H9 (cell line): ENCODE measurements at regions not wholly inside any gene's neighbourhood (a gene's known extent, or its start where the extent isn't known, plus 50 kb on each side); places are given as distances from the start of the nearest gene placed in this dataset.
A peak's percentile ranks its signal among the peaks of the same experiment; 100 is the strongest.

Experiments used
- DNase-seq: peaks from one replicate; pipeline ENCODE4 v3.0.0-alpha.2; 2017
- H2AFZ ChIP-seq: one replicate; pipeline ENCODE4 v1.6.1; 2013; ENCODE audit warnings: mild to moderate bottlenecking, low read length, control low read depth, moderate library complexity
- H2AK5ac ChIP-seq: 2 replicates; pipeline ENCODE4 v1.6.1; 2013; ENCODE audit warnings: low read length, control low read depth, mixed read lengths; ENCODE audit not compliant: insufficient read length
- H2BK120ac ChIP-seq: one replicate; pipeline ENCODE4 v1.6.1; 2013; ENCODE audit warnings: low read depth, mild to moderate bottlenecking, low read length, control low read depth, inconsistent platforms; ENCODE audit not compliant: poor library complexity, severe bottlenecking
- H2BK12ac ChIP-seq: 2 replicates; pipeline ENCODE4 v1.6.1; 2013; ENCODE audit warnings: low read length, control low read depth, mixed read lengths, low read depth; ENCODE audit not compliant: insufficient read length
- H2BK15ac ChIP-seq: 2 replicates; pipeline ENCODE4 v1.6.1; 2013; ENCODE audit warnings: low read depth, low read length, control low read depth
- H2BK20ac ChIP-seq: one replicate; pipeline ENCODE4 v1.6.1; 2013; ENCODE audit warnings: low read depth, mild to moderate bottlenecking, low read length, control low read depth, inconsistent platforms; ENCODE audit not compliant: poor library complexity, severe bottlenecking
- H2BK5ac ChIP-seq: 2 replicates; pipeline ENCODE4 v1.6.1; 2013; ENCODE audit warnings: low read length, control low read depth, mixed read lengths; ENCODE audit not compliant: insufficient read length
- H3K14ac ChIP-seq: 2 replicates; pipeline ENCODE4 v1.6.1; 2013; ENCODE audit warnings: low read length, control low read depth; ENCODE audit not compliant: insufficient read depth
- H3K18ac ChIP-seq: 2 replicates; pipeline ENCODE4 v1.6.1; 2013; ENCODE audit warnings: low read depth, mild to moderate bottlenecking, mixed read lengths, low read length, control low read depth; ENCODE audit not compliant: insufficient read length
- H3K23ac ChIP-seq: 2 replicates; pipeline ENCODE4 v1.6.1; 2013; ENCODE audit warnings: low read length, control low read depth, mixed read lengths, low read depth; ENCODE audit not compliant: insufficient read length
- H3K23me2 ChIP-seq: 2 replicates; pipeline ENCODE4 v1.6.1; 2013; ENCODE audit warnings: low read depth, mild to moderate bottlenecking, mixed read lengths, low read length, control low read depth; ENCODE audit not compliant: insufficient read length, poor library complexity, severe bottlenecking
- H3K27ac ChIP-seq: 2 replicates; pipeline ENCODE4 v1.5.1; 2013; ENCODE audit warnings: low read length, control low read depth, mixed read lengths, low read depth; ENCODE audit not compliant: insufficient read length
- H3K27me3 ChIP-seq: 2 replicates; pipeline ENCODE4 v1.6.1; 2013; ENCODE audit warnings: low read length, control low read depth, inconsistent platforms; ENCODE audit not compliant: insufficient read depth
- H3K4ac ChIP-seq: 2 replicates; pipeline ENCODE4 v1.6.1; 2013; ENCODE audit warnings: low read depth, mild to moderate bottlenecking, control low read depth, inconsistent platforms, low read length, moderate library complexity
- H3K4me1 ChIP-seq: 2 replicates; pipeline ENCODE4 v1.6.1; 2013; ENCODE audit warnings: low read length, control low read depth, inconsistent platforms; ENCODE audit not compliant: insufficient read depth
- H3K4me2 ChIP-seq: 2 replicates; pipeline ENCODE4 v1.6.1; 2013; ENCODE audit warnings: low read length, control low read depth, mixed read lengths; ENCODE audit not compliant: insufficient read length, insufficient read depth
- H3K56ac ChIP-seq: 2 replicates; pipeline ENCODE4 v1.6.1; 2013; ENCODE audit warnings: low read depth, mild to moderate bottlenecking, mixed read lengths, low read length, control low read depth; ENCODE audit not compliant: insufficient read length
- H3K79me1 ChIP-seq: 2 replicates; pipeline ENCODE4 v1.6.1; 2013; ENCODE audit warnings: low read depth, mild to moderate bottlenecking, moderate library complexity, low read length, control low read depth, inconsistent platforms; ENCODE audit not compliant: insufficient read depth, poor library complexity, severe bottlenecking
- H3K79me2 ChIP-seq: 2 replicates; pipeline ENCODE4 v1.6.1; 2013; ENCODE audit warnings: low read length, control low read depth, inconsistent platforms; ENCODE audit not compliant: insufficient read depth
- H3K9ac ChIP-seq: 2 replicates; pipeline ENCODE4 v1.6.1; 2013; ENCODE audit warnings: low read length, control low read depth, mixed read lengths; ENCODE audit not compliant: insufficient read length; ENCODE audit errors: extremely low read depth
- H3K9me3 ChIP-seq: one replicate; pipeline ENCODE4 v1.6.1; 2013; ENCODE audit warnings: low read depth, low read length, inconsistent platforms; ENCODE audit not compliant: control insufficient read depth
- H3T11ph ChIP-seq: one replicate; pipeline ENCODE4 v1.6.1; 2013; ENCODE audit warnings: mild to moderate bottlenecking, low read length, control low read depth, inconsistent platforms
- H4K20me1 ChIP-seq: one replicate; pipeline ENCODE4 v1.6.1; 2013; ENCODE audit not compliant: control insufficient read depth, insufficient read length, insufficient read depth
- H4K5ac ChIP-seq: 2 replicates; pipeline ENCODE4 v1.6.1; 2013; ENCODE audit warnings: low read depth, mild to moderate bottlenecking, mixed read lengths, low read length, control low read depth; ENCODE audit not compliant: insufficient read length
- H4K8ac ChIP-seq: replicated peaks from 2 replicates; pipeline ENCODE4 v1.6.1; 2013; ENCODE audit warnings: low read length, control low read depth, mixed read lengths, low read depth; ENCODE audit not compliant: insufficient read length
- H4K91ac ChIP-seq: 2 replicates; pipeline ENCODE4 v1.6.1; 2013; ENCODE audit warnings: low read depth, mild to moderate bottlenecking, moderate library complexity, mixed read lengths, low read length, control low read depth; ENCODE audit not compliant: insufficient read length
- H3K27ac Mint-ChIP-seq, 3 experiments: 2 replicates in 2 of 3; 3 replicates in 1 of 3; pipeline ENCODE4 v1.8.0; 2020 to 2021; ENCODE audit warnings: mixed read lengths in 3 of 3, mild to moderate bottlenecking in 1 of 3, moderate library complexity in 1 of 3
- H3K27me3 Mint-ChIP-seq: 2 replicates; pipeline ENCODE4 v1.8.0; 2021; ENCODE audit warnings: low read depth, mild to moderate bottlenecking, moderate library complexity, mixed read lengths
- H3K36me3 Mint-ChIP-seq, 3 experiments: 2 replicates in 2 of 3; 3 replicates in 1 of 3; pipeline ENCODE4 v1.8.0; 2020 to 2021; ENCODE audit warnings: low read depth in 3 of 3, mixed read lengths in 3 of 3; ENCODE audit not compliant: insufficient read depth in 1 of 3
- H3K4me1 Mint-ChIP-seq, 2 experiments: 2 replicates each; pipeline ENCODE4 v1.8.0; 2020; ENCODE audit warnings: mixed read lengths in 2 of 2
- H3K4me3 Mint-ChIP-seq, 2 experiments: 2 replicates in 1 of 2; 3 replicates in 1 of 2; pipeline ENCODE4 v1.8.0; 2020 to 2021; ENCODE audit warnings: mild to moderate bottlenecking in 2 of 2, mixed read lengths in 2 of 2, moderate library complexity in 1 of 2
- H3K9me3 Mint-ChIP-seq, 2 experiments: 2 replicates in 1 of 2; 3 replicates in 1 of 2; pipeline ENCODE4 v1.8.0; 2020; ENCODE audit warnings: mild to moderate bottlenecking in 2 of 2, mixed read lengths in 2 of 2, moderate library complexity in 1 of 2
- WGBS: extraction: QIAGEN DNeasy Blood & Tissue Kit; methylation state at CpG from one replicate; pipeline ENCODE4 v1.1.7; 2013; ENCODE audit warnings: missing lambda C conversion rate, low lambda C conversion rate, mixed read lengths; ENCODE audit not compliant: insufficient read length; ENCODE audit errors: extremely low coverage; 5-methylcytosine and 5-hydroxymethylcytosine counted together
- TF ChIP-seq, protein P1 (sequence below): fragments of 200-600 bp; sonication (generic); conservative IDR thresholded peaks from 3 replicates; pipeline ENCODE4 v1.8.0; 2021; ENCODE audit warnings: antibody characterized with exemption, mild to moderate bottlenecking

DNA sequence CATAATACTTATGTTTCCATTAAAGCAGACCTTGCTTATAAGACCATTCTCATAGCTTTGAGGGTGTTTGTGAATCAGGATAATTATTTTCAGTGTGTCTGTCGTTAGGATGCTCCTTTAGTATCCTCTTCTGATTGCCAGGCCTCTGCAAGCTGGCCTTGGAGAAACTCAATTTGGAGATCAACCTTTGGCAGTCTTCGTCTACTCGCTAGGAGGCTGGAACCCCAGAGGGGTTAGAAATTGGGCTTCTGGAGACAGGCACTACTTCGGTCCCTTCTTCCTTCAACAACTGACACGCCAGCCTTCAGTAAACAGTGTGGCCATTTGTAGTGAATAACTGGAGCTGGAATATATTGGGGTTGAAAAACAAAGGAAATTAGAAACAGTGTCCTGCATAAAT lies 100.8 kb upstream of the CITED2 start:
- Mint-ChIP-seq H3K4me1 (peaks cover 67 to 69% of the 10 kb centered on the region in 2 experiments), H3K36me3 (no peaks in the 10 kb centered on the region; a peak in 1 of 7 replicates), H3K9me3 (no peaks in the 10 kb centered on the region), H3K27me3 (no peaks in the 10 kb centered on the region), H3K4me3 (no peak overlapping the region), H3K27ac (peak overlapping the region; percentile 40 to 83 (median 80); a peak in 5 of 7 replicates)
- no peak overlapping the region for H3K27ac ChIP-seq
- H2BK12ac ChIP-seq: no peak overlapping the region
- H3K4me2 ChIP-seq: no peak overlapping the region
- no peak overlapping the region for H3T11ph ChIP-seq
- TF ChIP-seq, protein P1, sequence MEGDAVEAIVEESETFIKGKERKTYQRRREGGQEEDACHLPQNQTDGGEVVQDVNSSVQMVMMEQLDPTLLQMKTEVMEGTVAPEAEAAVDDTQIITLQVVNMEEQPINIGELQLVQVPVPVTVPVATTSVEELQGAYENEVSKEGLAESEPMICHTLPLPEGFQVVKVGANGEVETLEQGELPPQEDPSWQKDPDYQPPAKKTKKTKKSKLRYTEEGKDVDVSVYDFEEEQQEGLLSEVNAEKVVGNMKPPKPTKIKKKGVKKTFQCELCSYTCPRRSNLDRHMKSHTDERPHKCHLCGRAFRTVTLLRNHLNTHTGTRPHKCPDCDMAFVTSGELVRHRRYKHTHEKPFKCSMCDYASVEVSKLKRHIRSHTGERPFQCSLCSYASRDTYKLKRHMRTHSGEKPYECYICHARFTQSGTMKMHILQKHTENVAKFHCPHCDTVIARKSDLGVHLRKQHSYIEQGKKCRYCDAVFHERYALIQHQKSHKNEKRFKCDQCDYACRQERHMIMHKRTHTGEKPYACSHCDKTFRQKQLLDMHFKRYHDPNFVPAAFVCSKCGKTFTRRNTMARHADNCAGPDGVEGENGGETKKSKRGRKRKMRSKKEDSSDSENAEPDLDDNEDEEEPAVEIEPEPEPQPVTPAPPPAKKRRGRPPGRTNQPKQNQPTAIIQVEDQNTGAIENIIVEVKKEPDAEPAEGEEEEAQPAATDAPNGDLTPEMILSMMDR: no peak
- no peaks in the 10 kb centered on the region for H3K27me3 ChIP-seq
- H3K9ac ChIP-seq: no peak overlapping the region
- H4K5ac ChIP-seq: no peak overlapping the region
- H3K79me2 ChIP-seq: no peaks in the 10 kb centered on the region
- no peak for DNase-seq
- H3K79me1 ChIP-seq: no peaks in the 10 kb centered on the region
- H2BK20ac ChIP-seq: no peak overlapping the region
- no peak overlapping the region for H2BK120ac ChIP-seq
- H2BK5ac ChIP-seq: no peak overlapping the region
- no peak overlapping the region for H3K4ac ChIP-seq
- H4K20me1 ChIP-seq: no peaks in the 10 kb centered on the region
- no peaks in the 10 kb centered on the region for H3K23me2 ChIP-seq
- H3K4me1 ChIP-seq: peaks cover 13% of the 10 kb centered on the region; the same call in 1 of the 2 replicates
- no peak overlapping the region for H2AFZ ChIP-seq
- no peak overlapping the region for H4K91ac ChIP-seq
- H4K8ac ChIP-seq: no peak overlapping the region
- WGBS: no CpG with 5 or more reads among the region's 5 CpGs
- H2BK15ac ChIP-seq: no peak overlapping the region
- no peak overlapping the region for H2AK5ac ChIP-seq
- H3K9me3 ChIP-seq: no peaks in the 10 kb centered on the region
- H3K23ac ChIP-seq: no peak overlapping the region
- no peak overlapping the region for H3K18ac ChIP-seq
- H3K56ac ChIP-seq: no peak overlapping the region
- H3K14ac ChIP-seq: no peak overlapping the region
